HS-5 (cell line): ENCODE measurements at regions not wholly inside any gene's neighbourhood (a gene's known extent, or its start where the extent isn't known, plus 50 kb on each side); places are given as distances from the start of the nearest gene placed in this dataset.
A peak's percentile ranks its signal among the peaks of the same experiment; 100 is the strongest.
"Not testable (repeated sequence)": the region's sequence is repeated elsewhere in the genome, so short reads cannot be mapped to it uniquely, and the experiment has no call there.

ENCODE experiments used
- DNase-seq: peaks from one replicate; pipeline ENCODE4 v3.0.0-alpha.2; 2012; ENCODE audit warnings: low read depth

- DNase-seq = no peak
Observed at GRCh38 chr2:48190230-48190629, 124.3 kb upstream of the FOXN2 start.

- no peak for DNase-seq
Observed at GRCh38 chr2:48194641-48195040, 119.8 kb upstream of the FOXN2 start.

GRCh38 chr2:48195169-48195568 is 119.3 kb upstream of the FOXN2 start:
- no peak for DNase-seq

GRCh38 chr2:48197618-48198017 is 116.9 kb upstream of the FOXN2 start:
- DNase-seq = no peak

GRCh38 chr2:48198371-48198770 is 116.1 kb upstream of the FOXN2 start:
- DNase-seq = no peak

- no peak for DNase-seq
Observed at GRCh38 chr2:48199070-48199469, 115.4 kb upstream of the FOXN2 start.

GRCh38 chr2:48200620-48201293 is 113.7 kb upstream of the FOXN2 start:
- DNase-seq = no peak

GRCh38 chr2:48201435-48201834 is 113.0 kb upstream of the FOXN2 start:
- DNase-seq = not testable (repeated sequence)

GRCh38 chr2:48202863-48203642 is 111.4 kb upstream of the FOXN2 start:
- no peak for DNase-seq

- DNase-seq = no peak
Observed at GRCh38 chr2:48203668-48204067, 110.8 kb upstream of the FOXN2 start.

GRCh38 chr2:48204750-48205136 is 109.7 kb upstream of the FOXN2 start:
- no peak for DNase-seq

GRCh38 chr2:48205137-48205798 is 109.2 kb upstream of the FOXN2 start:
- DNase-seq = no peak

- DNase-seq = peak; percentile 16
Observed at GRCh38 chr2:48206056-48206656, 108.3 kb upstream of the FOXN2 start.

- DNase-seq = no peak
Observed at GRCh38 chr2:48207201-48207641, 107.3 kb upstream of the FOXN2 start.

- DNase-seq = no peak
Observed at GRCh38 chr2:48207851-48208250, 106.6 kb upstream of the FOXN2 start.

GRCh38 chr2:48209214-48209885 is 105.1 kb upstream of the FOXN2 start:
- DNase-seq = peak; percentile 45

- DNase-seq = no peak
Observed at GRCh38 chr2:48210189-48210588, 104.3 kb upstream of the FOXN2 start.

- DNase-seq = no peak
Observed at GRCh38 chr2:48213646-48214045, 100.8 kb upstream of the FOXN2 start.

- DNase-seq = no peak
Observed at GRCh38 chr2:48218169-48218568, 96.3 kb upstream of the FOXN2 start.

GRCh38 chr2:48219234-48219554 is 95.3 kb upstream of the FOXN2 start:
- no peak for DNase-seq

GRCh38 chr2:48219555-48220436 is 94.7 kb upstream of the FOXN2 start:
- DNase-seq = no peak
